ENCODE measurements at regions not wholly inside any gene's neighbourhood (a gene's known extent, or its start where the extent isn't known, plus 50 kb on each side); places are given as distances from the start of the nearest gene placed in this dataset.

DNA sequence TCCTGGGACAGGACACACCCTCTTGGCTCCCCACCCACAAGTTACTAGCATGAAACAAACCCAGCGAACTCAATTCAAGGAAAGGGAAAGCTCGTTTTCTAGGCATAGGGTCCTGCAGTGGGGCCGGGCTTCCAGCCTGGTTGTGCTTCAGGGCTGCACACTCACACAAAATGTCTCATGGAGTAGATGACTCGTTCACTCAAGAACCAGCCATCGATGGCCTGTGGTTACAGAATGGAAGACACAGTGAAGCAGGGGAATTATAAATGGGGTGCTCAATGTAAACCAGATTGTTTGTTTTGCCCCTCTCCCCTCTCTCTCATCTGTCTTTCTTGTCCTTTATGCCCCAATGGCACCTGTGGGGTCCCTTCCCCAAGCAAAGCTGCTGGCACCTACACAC, 56.0 kb upstream of the COX20 start:
- TF ChIP-seq TAF1 (IDR thresholded peaks at IDR 0.05; ENCODE audit: low read depth) (no peak), CREB1 (IDR thresholded peaks at IDR 0.05; ENCODE audit: low read depth) (no peak), FOXM1 (IDR thresholded peaks at IDR 0.05; ENCODE audit: borderline replicate concordance, low read depth) (no peak), EGR1 (IDR thresholded peaks at IDR 0.05) (no peak)
- TF ChIP-seq, protein P1, sequence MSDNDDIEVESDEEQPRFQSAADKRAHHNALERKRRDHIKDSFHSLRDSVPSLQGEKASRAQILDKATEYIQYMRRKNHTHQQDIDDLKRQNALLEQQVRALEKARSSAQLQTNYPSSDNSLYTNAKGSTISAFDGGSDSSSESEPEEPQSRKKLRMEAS (IDR thresholded peaks at IDR 0.05), result no peak

All from Ishikawa (cell line).